ENCODE measurements at regions not wholly inside any gene's neighbourhood (a gene's known extent, or its start where the extent isn't known, plus 50 kb on each side); places are given as distances from the start of the nearest gene placed in this dataset.

DNA sequence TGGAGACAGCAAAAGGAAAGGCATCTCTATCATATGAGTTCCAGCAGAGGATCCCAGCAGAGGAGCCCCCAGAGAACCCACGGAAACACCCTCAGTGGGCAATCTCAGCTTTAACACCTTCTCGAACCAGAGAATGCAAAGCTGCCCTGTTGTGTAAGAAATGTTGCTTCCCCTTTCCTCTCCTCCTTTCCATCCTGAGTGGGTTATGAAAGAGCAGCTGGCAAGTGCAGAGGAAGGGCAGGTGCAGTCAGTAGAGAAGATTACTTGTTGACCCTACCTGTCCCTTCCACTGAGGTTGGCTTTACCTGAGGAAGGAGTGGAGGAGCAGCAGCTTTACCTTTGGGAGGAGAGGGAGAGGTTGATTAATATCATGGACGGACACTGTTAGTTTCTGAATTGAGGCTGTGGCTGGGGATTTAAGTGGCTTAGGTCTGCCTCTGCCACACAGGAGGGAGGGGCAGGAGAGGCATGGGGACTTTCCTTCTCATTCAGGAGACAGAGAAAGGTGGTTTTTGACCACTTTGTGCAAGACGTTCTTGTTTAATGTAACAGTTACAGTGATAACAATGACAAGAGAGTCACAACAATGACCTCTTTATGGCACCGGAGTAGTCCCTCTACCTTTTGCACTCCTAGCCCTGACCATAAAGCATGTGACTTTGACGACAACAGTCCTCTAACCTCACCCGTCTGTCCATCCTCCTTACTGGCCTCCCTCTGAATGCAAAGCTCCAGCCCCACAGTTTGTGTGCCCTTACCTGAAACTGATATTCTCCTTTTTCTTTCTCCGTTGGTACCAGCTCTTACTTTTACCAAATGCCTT is 254.8 kb downstream of the NSG2 start:
- ChIA-PET CTCF (interaction anchor here (1.2 to 1.5 kb wide), 3 partner anchors 11 to 27 kb away, joined by 3 read pairs; no protein-coding TSS in a partner anchor), POLR2A (no interaction called here)
- TF ChIP-seq, protein P1, sequence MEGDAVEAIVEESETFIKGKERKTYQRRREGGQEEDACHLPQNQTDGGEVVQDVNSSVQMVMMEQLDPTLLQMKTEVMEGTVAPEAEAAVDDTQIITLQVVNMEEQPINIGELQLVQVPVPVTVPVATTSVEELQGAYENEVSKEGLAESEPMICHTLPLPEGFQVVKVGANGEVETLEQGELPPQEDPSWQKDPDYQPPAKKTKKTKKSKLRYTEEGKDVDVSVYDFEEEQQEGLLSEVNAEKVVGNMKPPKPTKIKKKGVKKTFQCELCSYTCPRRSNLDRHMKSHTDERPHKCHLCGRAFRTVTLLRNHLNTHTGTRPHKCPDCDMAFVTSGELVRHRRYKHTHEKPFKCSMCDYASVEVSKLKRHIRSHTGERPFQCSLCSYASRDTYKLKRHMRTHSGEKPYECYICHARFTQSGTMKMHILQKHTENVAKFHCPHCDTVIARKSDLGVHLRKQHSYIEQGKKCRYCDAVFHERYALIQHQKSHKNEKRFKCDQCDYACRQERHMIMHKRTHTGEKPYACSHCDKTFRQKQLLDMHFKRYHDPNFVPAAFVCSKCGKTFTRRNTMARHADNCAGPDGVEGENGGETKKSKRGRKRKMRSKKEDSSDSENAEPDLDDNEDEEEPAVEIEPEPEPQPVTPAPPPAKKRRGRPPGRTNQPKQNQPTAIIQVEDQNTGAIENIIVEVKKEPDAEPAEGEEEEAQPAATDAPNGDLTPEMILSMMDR (IDR thresholded peaks at IDR 0.05; ENCODE audit: extremely low read depth in 1 of 2, insufficient read depth in 1 of 2, low read depth in 1 of 2, low read length in 2 of 2), result no peak
- Histone ChIP-seq H3K9me3 (replicated peaks; ENCODE audit: control insufficient read depth, insufficient read depth, low read length) (no peaks in the 10 kb centered on the region), H4K20me1 (replicated peaks; ENCODE audit: control insufficient read depth, extremely low read depth, insufficient read depth, low read length) (no peaks in the 10 kb centered on the region), H3K79me2 (ENCODE audit: control insufficient read depth, insufficient read depth, low read length) (no peaks in the 10 kb centered on the region), H3K27me3 (ENCODE audit: control insufficient read depth in 2 of 2, insufficient read depth in 2 of 2, low read length in 2 of 2) (no peaks in the 10 kb centered on the region), H3K4me2 (ENCODE audit: insufficient read depth, low read length) (no peak overlapping the region), H3K4me1 (ENCODE audit: control insufficient read depth, extremely low read depth, insufficient read depth, low read length) (no peaks in the 10 kb centered on the region), H2AFZ (ENCODE audit: low read depth, low read length) (no peak overlapping the region), H3K27ac (ENCODE audit: insufficient read depth, low read depth, low read length) (no peak overlapping the region), H3K36me3 (ENCODE audit: control insufficient read depth in 2 of 2, extremely low read depth in 1 of 2, insufficient read depth in 2 of 2, low read length in 2 of 2) (no peaks in the 10 kb centered on the region), H3K9ac (replicated peaks; ENCODE audit: extremely low read depth, insufficient read depth, low read length) (no peak overlapping the region), H3K9me1 (replicated peaks; ENCODE audit: control insufficient read depth, extremely low read depth, insufficient read depth, low read length) (no peaks in the 10 kb centered on the region), H3K4me3 (replicated peaks in 1 of 3; ENCODE audit: insufficient read depth in 1 of 3, low read depth in 1 of 3, low read length in 3 of 3) (no peak overlapping the region)
- DNase-seq (ENCODE audit: low read depth, low spot score) (no peak), FAIRE-seq (no peak)
- dilution Hi-C loops (cut with MboI; ENCODE audit: extremely low pct_ligation_motif_present, low sequenced_read_pairs), result no loop called here
- no TSS peak for BruUV-seq (replicated peaks)
- intact Hi-C loops (cut with micrococcal nuclease), result no loop called here

DNA sequence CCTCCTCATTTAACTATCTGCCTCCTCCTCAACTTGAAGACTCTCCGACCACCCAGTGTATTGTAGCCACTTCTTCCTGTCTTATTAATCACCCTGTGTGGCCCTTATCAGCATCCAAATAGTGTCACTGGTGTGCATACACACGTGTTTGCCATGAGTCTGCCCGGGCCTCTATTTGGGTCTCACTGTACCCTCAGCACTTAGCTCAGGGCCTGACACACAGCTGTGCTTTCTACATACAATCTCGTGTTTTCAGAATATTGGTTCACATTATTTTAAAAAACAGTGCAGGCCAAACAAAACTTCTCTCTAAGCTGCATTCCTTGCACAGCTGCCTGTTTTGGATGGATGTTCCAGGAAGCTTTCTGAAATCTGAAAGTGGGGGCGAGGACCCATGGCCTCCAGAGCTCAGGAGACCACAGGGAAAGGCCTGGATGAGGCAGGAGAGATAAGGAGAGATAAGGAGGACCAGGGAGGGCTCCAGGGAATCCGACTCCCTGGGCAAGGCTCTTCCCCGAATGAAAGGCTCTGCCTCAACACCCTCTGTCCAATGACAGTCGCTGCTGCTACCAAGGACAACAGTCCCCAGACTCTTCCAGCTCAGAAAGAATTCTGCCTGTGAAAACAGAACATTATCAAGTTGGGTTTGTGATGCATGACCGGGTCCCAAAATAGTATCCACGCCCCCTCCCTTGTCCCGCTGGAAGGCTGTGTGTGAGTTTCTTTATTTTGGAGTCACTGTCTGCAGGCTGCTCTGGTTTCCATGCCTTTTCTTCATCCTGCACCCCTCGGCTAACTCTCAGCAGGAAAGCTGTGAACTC is 255.6 kb downstream of the NSG2 start:
- Histone ChIP-seq H3K4me3 (replicated peaks in 1 of 3; ENCODE audit: insufficient read depth in 1 of 3, low read depth in 1 of 3, low read length in 3 of 3) (no peak overlapping the region), H3K9ac (replicated peaks; ENCODE audit: extremely low read depth, insufficient read depth, low read length) (no peak overlapping the region), H3K9me1 (replicated peaks; ENCODE audit: control insufficient read depth, extremely low read depth, insufficient read depth, low read length) (no peaks in the 10 kb centered on the region), H3K9me3 (replicated peaks; ENCODE audit: control insufficient read depth, insufficient read depth, low read length) (no peaks in the 10 kb centered on the region), H3K27ac (ENCODE audit: insufficient read depth, low read depth, low read length) (no peak overlapping the region), H3K4me2 (ENCODE audit: insufficient read depth, low read length) (no peak overlapping the region), H3K4me1 (ENCODE audit: control insufficient read depth, extremely low read depth, insufficient read depth, low read length) (no peaks in the 10 kb centered on the region), H2AFZ (ENCODE audit: low read depth, low read length) (no peak overlapping the region), H3K27me3 (ENCODE audit: control insufficient read depth in 2 of 2, insufficient read depth in 2 of 2, low read length in 2 of 2) (no peaks in the 10 kb centered on the region), H3K79me2 (ENCODE audit: control insufficient read depth, insufficient read depth, low read length) (no peaks in the 10 kb centered on the region), H4K20me1 (replicated peaks; ENCODE audit: control insufficient read depth, extremely low read depth, insufficient read depth, low read length) (no peaks in the 10 kb centered on the region), H3K36me3 (ENCODE audit: control insufficient read depth in 2 of 2, extremely low read depth in 1 of 2, insufficient read depth in 2 of 2, low read length in 2 of 2) (no peaks in the 10 kb centered on the region)
- TF ChIP-seq, protein P1 (IDR thresholded peaks at IDR 0.05; ENCODE audit: extremely low read depth in 1 of 2, insufficient read depth in 1 of 2, low read depth in 1 of 2, low read length in 2 of 2), result no peak
- TF ChIP-seq POLR2A (IDR thresholded peaks at IDR 0.05; ENCODE audit: low read depth, low read length), result no peak
- TF ChIP-seq FOS (IDR thresholded peaks at IDR 0.05; ENCODE audit: borderline replicate concordance, insufficient read depth, low read length), result no peak
- no peak for TF ChIP-seq EZH2 (IDR thresholded peaks at IDR 0.05; ENCODE audit: borderline replicate concordance, low read depth, low read length, severe bottlenecking)
- TF ChIP-seq POLR2AphosphoS5 (IDR thresholded peaks at IDR 0.05; ENCODE audit: insufficient read depth, low read depth, low read length), result no peak
- no peak for TF ChIP-seq MYC (IDR thresholded peaks at IDR 0.05; ENCODE audit: low read depth, low read length)
- no peak for TF ChIP-seq GATA2 (IDR thresholded peaks at IDR 0.05; ENCODE audit: insufficient read depth, insufficient read length, low read depth, low read length)
- TF ChIP-seq, protein P2, sequence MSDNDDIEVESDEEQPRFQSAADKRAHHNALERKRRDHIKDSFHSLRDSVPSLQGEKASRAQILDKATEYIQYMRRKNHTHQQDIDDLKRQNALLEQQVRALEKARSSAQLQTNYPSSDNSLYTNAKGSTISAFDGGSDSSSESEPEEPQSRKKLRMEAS (IDR thresholded peaks at IDR 0.05; ENCODE audit: insufficient read depth, insufficient read length), result no peak
- TF ChIP-seq JUN (IDR thresholded peaks at IDR 0.05; ENCODE audit: borderline replicate concordance, insufficient read depth, insufficient read length, low read depth), result no peak
- ChIA-PET CTCF (interaction anchor here (1.2 kb wide), 1 partner anchor 11 kb away, joined by 3 read pairs; no protein-coding TSS in a partner anchor), POLR2A (no interaction called here)
- BruUV-seq (replicated peaks), result no TSS peak
- FAIRE-seq, result no peak
- dilution Hi-C loops (cut with MboI; ENCODE audit: extremely low pct_ligation_motif_present, low sequenced_read_pairs), result no loop called here
- intact Hi-C loops (cut with micrococcal nuclease), result no loop called here
- no peak for DNase-seq (ENCODE audit: low read depth, low spot score)
